ENCODE measurements at regions not wholly inside any gene's neighbourhood (a gene's known extent, or its start where the extent isn't known, plus 50 kb on each side); places are given as distances from the start of the nearest gene placed in this dataset.
"Not testable (repeated sequence)": the region's sequence is repeated elsewhere in the genome, so short reads cannot be mapped to it uniquely, and the experiment has no call there.

- intact Hi-C loops (cut with DNase I) = no loop called here
- peak in 1 of 10 donors; percentile 80 for DNase-seq
Observed at GRCh38 chr1:181318022-181318857, 165.1 kb upstream of the CACNA1E start.

GRCh38 chr1:181318858-181319235, 164.5 kb upstream of the CACNA1E start:
- intact Hi-C loops (cut with DNase I) = no loop called here
- DNase-seq = peak in 1 of 10 donors; percentile 69

GRCh38 chr1:181319907-181320306, 163.4 kb upstream of the CACNA1E start:
- DNase-seq = no peak
- intact Hi-C loops (cut with DNase I) = no loop called here

- intact Hi-C loops (cut with DNase I) = no loop called here
- DNase-seq = no peak
Observed at GRCh38 chr1:181324797-181325616, 158.3 kb upstream of the CACNA1E start.

- intact Hi-C loops (cut with DNase I); DNase-seq: not testable (repeated sequence)
Observed at GRCh38 chr1:181325765-181326164, 157.6 kb upstream of the CACNA1E start.

GRCh38 chr1:181326348-181326747, 157.0 kb upstream of the CACNA1E start:
- intact Hi-C loops (cut with DNase I) = no loop called here

GRCh38 chr1:181327796-181328195, 155.5 kb upstream of the CACNA1E start:
- no peak for DNase-seq
- intact Hi-C loops (cut with DNase I) = no loop called here

More at GRCh38 chr1:181326348-181326747, 157.0 kb upstream of the CACNA1E start:
- DNase-seq = no peak

- no peak for DNase-seq
- intact Hi-C loops (cut with DNase I) = no loop called here
Observed at GRCh38 chr1:181334724-181335123, 148.6 kb upstream of the CACNA1E start.

GRCh38 chr1:181335631-181336030, 147.7 kb upstream of the CACNA1E start:
- intact Hi-C loops (cut with DNase I) = no loop called here

GRCh38 chr1:181341026-181341632, 142.2 kb upstream of the CACNA1E start:
- intact Hi-C loops (cut with DNase I) = no loop called here
- no peak for DNase-seq

More at GRCh38 chr1:181335631-181336030, 147.7 kb upstream of the CACNA1E start:
- DNase-seq = no peak

GRCh38 chr1:181344091-181344490, 139.2 kb upstream of the CACNA1E start:
- intact Hi-C loops (cut with DNase I) = no loop called here
- no peak for DNase-seq

GRCh38 chr1:181345146-181345545, 138.2 kb upstream of the CACNA1E start:
- DNase-seq = no peak
- intact Hi-C loops (cut with DNase I) = no loop called here

- no peak for DNase-seq
- intact Hi-C loops (cut with DNase I) = no loop called here
Observed at GRCh38 chr1:181347495-181348390, 135.6 kb upstream of the CACNA1E start.

GRCh38 chr1:181349512-181349911, 133.8 kb upstream of the CACNA1E start:
- DNase-seq = no peak
- intact Hi-C loops (cut with DNase I) = no loop called here

GRCh38 chr1:181350131-181350530, 133.2 kb upstream of the CACNA1E start:
- intact Hi-C loops (cut with DNase I) = no loop called here

GRCh38 chr1:181351740-181352139, 131.6 kb upstream of the CACNA1E start:
- intact Hi-C loops (cut with DNase I) = no loop called here
- no peak for DNase-seq

More at GRCh38 chr1:181350131-181350530, 133.2 kb upstream of the CACNA1E start:
- no peak for DNase-seq

GRCh38 chr1:181352695-181353094, 130.6 kb upstream of the CACNA1E start:
- no peak for DNase-seq
- intact Hi-C loops (cut with DNase I) = no loop called here

GRCh38 chr1:181353526-181353925, 129.8 kb upstream of the CACNA1E start:
- intact Hi-C loops (cut with DNase I) = no loop called here

GRCh38 chr1:181354865-181355264, 128.5 kb upstream of the CACNA1E start:
- intact Hi-C loops (cut with DNase I) = no loop called here
- DNase-seq = no peak

More at GRCh38 chr1:181353526-181353925, 129.8 kb upstream of the CACNA1E start:
- DNase-seq = no peak

Data from posterior cingulate gyrus (tissue), 11 donors.